ENCODE measurements at regions not wholly inside any gene's neighbourhood (a gene's known extent, or its start where the extent isn't known, plus 50 kb on each side); places are given as distances from the start of the nearest gene placed in this dataset.

DNA sequence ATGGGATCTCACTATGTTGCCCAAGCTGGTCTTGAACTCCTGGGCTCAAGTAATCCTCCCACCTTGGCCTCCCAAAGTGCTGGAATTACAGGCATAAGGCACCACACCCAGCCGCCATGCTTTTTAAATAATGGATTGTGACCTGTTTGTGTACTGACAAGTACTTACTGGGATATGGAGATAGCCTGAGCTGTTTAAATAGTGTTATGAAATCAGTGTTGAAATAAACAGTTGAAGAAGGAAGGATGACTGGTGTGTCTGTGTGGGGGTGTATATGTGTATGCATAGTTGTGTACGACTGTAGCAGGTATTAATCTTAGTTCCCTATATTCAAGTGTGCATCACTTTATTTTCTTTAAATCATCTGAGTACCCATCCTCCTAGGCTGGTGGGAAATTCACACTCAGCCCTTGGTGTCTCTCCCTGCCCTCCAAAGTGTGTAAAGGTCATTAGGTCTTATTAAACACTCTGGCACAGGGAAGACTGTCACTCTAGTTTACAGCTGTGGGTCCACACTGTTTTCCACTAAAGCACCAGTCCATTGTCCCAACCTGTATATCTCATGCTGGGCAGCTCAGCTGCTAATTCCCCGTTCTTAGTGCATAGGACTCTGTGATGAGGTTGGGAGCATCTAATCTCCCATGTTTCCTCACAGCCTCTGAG, 91.0 kb downstream of the SNX18 start:
- Histone ChIP-seq H3F3A (ENCODE audit: insufficient read depth, low read depth) (no peaks in the 10 kb centered on the region), H3K27ac (no peak overlapping the region), H3K36me3 (ENCODE audit: low read depth) (no peaks in the 10 kb centered on the region), H3K79me2 (ENCODE audit: low read depth) (no peaks in the 10 kb centered on the region), H3K4me3 (no peak overlapping the region), H3K9me2 (ENCODE audit: insufficient read depth) (no peaks in the 10 kb centered on the region), H3K27me3 (ENCODE audit: insufficient read depth, low read depth) (no peaks in the 10 kb centered on the region), H3K4me2 (no peak overlapping the region), H3K9me3 (ENCODE audit: insufficient read depth, low read depth) (no peaks in the 10 kb centered on the region), H3K4me1 (replicated peaks; ENCODE audit: insufficient read depth) (no peaks in the 10 kb centered on the region), H2AFZ (no peak overlapping the region), H4K20me1 (ENCODE audit: insufficient read depth) (no peaks in the 10 kb centered on the region)
- POLR2A ChIA-PET (ENCODE audit: unreplicated experiment), result no interaction called here
- CTCF ChIA-PET, result no interaction called here
- BruUV-seq (replicated peaks), result no TSS peak
- TF ChIP-seq EZH2 (IDR thresholded peaks at IDR 0.05; ENCODE audit: low read depth), result no peak
- TF ChIP-seq, protein P1, sequence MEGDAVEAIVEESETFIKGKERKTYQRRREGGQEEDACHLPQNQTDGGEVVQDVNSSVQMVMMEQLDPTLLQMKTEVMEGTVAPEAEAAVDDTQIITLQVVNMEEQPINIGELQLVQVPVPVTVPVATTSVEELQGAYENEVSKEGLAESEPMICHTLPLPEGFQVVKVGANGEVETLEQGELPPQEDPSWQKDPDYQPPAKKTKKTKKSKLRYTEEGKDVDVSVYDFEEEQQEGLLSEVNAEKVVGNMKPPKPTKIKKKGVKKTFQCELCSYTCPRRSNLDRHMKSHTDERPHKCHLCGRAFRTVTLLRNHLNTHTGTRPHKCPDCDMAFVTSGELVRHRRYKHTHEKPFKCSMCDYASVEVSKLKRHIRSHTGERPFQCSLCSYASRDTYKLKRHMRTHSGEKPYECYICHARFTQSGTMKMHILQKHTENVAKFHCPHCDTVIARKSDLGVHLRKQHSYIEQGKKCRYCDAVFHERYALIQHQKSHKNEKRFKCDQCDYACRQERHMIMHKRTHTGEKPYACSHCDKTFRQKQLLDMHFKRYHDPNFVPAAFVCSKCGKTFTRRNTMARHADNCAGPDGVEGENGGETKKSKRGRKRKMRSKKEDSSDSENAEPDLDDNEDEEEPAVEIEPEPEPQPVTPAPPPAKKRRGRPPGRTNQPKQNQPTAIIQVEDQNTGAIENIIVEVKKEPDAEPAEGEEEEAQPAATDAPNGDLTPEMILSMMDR (conservative IDR thresholded peaks at IDR 0.05), result no peak
- DNase-seq, result no peak
- intact Hi-C loops (cut with micrococcal nuclease; ENCODE audit: unreplicated experiment), result no loop called here

- ChIA-PET POLR2A (ENCODE audit: unreplicated experiment) (no interaction called here), CTCF (no interaction called here)
- Histone ChIP-seq H3K27me3 (ENCODE audit: insufficient read depth, low read depth) (no peaks in the 10 kb centered on the region), H3K79me2 (ENCODE audit: low read depth) (no peaks in the 10 kb centered on the region), H3K4me2 (no peak overlapping the region), H3K27ac (no peak overlapping the region), H3K4me3 (no peak overlapping the region), H3F3A (ENCODE audit: insufficient read depth, low read depth) (no peaks in the 10 kb centered on the region), H2AFZ (no peak overlapping the region), H3K36me3 (ENCODE audit: low read depth) (no peaks in the 10 kb centered on the region), H3K9me3 (ENCODE audit: insufficient read depth, low read depth) (no peaks in the 10 kb centered on the region), H3K4me1 (replicated peaks; ENCODE audit: insufficient read depth) (no peaks in the 10 kb centered on the region), H4K20me1 (ENCODE audit: insufficient read depth) (no peaks in the 10 kb centered on the region), H3K9me2 (ENCODE audit: insufficient read depth) (no peaks in the 10 kb centered on the region)
- intact Hi-C loops (cut with micrococcal nuclease; ENCODE audit: unreplicated experiment), result no loop called here
- no peak for DNase-seq
- TF ChIP-seq, protein P1 (conservative IDR thresholded peaks at IDR 0.05), result no peak
- TF ChIP-seq EZH2 (IDR thresholded peaks at IDR 0.05; ENCODE audit: low read depth), result no peak
- no TSS peak for BruUV-seq (replicated peaks)
These were observed 89.4 kb downstream of the SNX18 start for GRCh38 chr5:54607006-54607405.

DNA sequence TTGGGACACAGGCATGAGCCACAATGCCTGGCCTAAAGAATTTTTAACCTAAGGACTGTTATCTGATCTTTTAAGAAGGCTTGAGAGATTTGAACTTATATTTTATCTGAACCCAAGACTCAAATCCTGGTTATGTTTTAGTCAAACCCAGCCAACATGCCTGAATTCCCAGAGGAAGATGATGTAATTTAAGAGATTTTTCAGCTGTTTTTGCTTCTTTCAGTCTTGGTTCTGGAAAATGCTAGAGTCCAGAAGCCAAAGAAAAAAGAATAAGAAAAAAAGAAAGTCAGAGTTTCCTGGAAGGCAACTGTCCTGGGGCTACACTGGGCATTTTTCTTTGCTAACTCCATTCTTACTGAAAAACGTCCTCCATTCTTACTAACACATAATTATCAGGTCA, 85.8 kb downstream of the SNX18 start:
- H3K36me3 ChIP-seq (ENCODE audit: low read depth), result no peaks in the 10 kb centered on the region
- no peak for DNase-seq
- no peaks in the 10 kb centered on the region for H3K9me3 ChIP-seq (ENCODE audit: insufficient read depth, low read depth)
- BruUV-seq (replicated peaks), result no TSS peak
- ChIA-PET CTCF (no interaction called here), POLR2A (ENCODE audit: unreplicated experiment) (no interaction called here)
- no peak for TF ChIP-seq EZH2 (IDR thresholded peaks at IDR 0.05; ENCODE audit: low read depth)
- TF ChIP-seq, protein P1 (conservative IDR thresholded peaks at IDR 0.05), result no peak
- no peaks in the 10 kb centered on the region for H4K20me1 ChIP-seq (ENCODE audit: insufficient read depth)
- no peaks in the 10 kb centered on the region; the same call in 1 of the 2 replicates for H3K9me2 ChIP-seq (ENCODE audit: insufficient read depth)
- intact Hi-C loops (cut with micrococcal nuclease; ENCODE audit: unreplicated experiment), result no loop called here
- H3F3A ChIP-seq (ENCODE audit: insufficient read depth, low read depth), result no peaks in the 10 kb centered on the region
- no peak overlapping the region for H2AFZ ChIP-seq
- H3K27me3 ChIP-seq (ENCODE audit: insufficient read depth, low read depth), result no peaks in the 10 kb centered on the region
- no peaks in the 10 kb centered on the region for H3K79me2 ChIP-seq (ENCODE audit: low read depth)
- no peak overlapping the region for H3K4me3 ChIP-seq
- H3K4me2 ChIP-seq, result no peak overlapping the region
- no peak overlapping the region for H3K27ac ChIP-seq
- no peaks in the 10 kb centered on the region for H3K4me1 ChIP-seq (replicated peaks; ENCODE audit: insufficient read depth)

Data from PC-9 (cell line).